Mesothelial cell of epicardium (in vitro differentiated cells): ENCODE measurements at regions not wholly inside any gene's neighbourhood (a gene's known extent, or its start where the extent isn't known, plus 50 kb on each side); places are given as distances from the start of the nearest gene placed in this dataset.
"Not testable (repeated sequence)": the region's sequence is repeated elsewhere in the genome, so short reads cannot be mapped to it uniquely, and the experiment has no call there.

Source experiments
- DNase-seq, 2 experiments: peaks; one replicate each; pipeline ENCODE4 v3.0.0; 2021; ENCODE audit warnings: low spot score in 2 of 2; ENCODE audit not compliant: unreplicated experiment in 2 of 2
- H3K27ac Mint-ChIP-seq: 2 replicates; pipeline ENCODE4 v1.8.0; 2021; ENCODE audit warnings: mixed read lengths
- H3K27me3 Mint-ChIP-seq: 2 replicates; pipeline ENCODE4 v1.8.0; 2021; ENCODE audit warnings: low read depth, mixed read lengths
- H3K36me3 Mint-ChIP-seq: 2 replicates; pipeline ENCODE4 v1.8.0; 2021; ENCODE audit warnings: mixed read lengths
- H3K4me1 Mint-ChIP-seq: 2 replicates; pipeline ENCODE4 v1.8.0; 2021; ENCODE audit warnings: mixed read lengths
- H3K4me3 Mint-ChIP-seq: 2 replicates; pipeline ENCODE4 v1.8.0; 2021; ENCODE audit warnings: mild to moderate bottlenecking, moderate library complexity, mixed read lengths
- H3K9me3 Mint-ChIP-seq: 2 replicates; pipeline ENCODE4 v1.8.0; 2021; ENCODE audit warnings: mixed read lengths
- TF ChIP-seq, protein P1 (sequence below): fragments of 200-600 bp; sonication (generic); IDR thresholded peaks from one replicate; pipeline ENCODE4 v1.5.0; 2021; ENCODE audit warnings: antibody characterized with exemption; ENCODE audit not compliant: unreplicated experiment

DNA sequence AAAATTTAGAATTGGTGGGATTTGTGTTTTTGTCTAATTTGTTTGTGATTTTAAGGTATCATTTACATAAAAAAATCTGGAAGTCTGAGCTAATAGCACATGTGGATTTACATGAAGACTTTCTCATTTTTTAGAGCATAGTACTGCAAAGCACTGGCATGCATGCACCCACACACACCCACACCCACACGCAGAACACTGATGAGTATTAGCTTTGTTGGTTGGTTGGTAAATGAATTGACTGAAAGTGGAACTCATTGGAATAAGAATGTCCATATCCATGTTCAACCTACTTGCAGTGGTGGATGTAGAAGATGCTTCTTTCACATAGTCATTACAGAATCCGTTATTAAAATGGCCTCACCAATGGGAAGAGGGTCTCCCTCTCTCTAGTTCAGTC, 475.8 kb downstream of the PLCL1 start:
- Mint-ChIP-seq H3K9me3 (no peaks in the 10 kb centered on the region), H3K27me3 (peaks cover 33% of the 10 kb centered on the region), H3K36me3 (no peaks in the 10 kb centered on the region), H3K4me3 (no peak overlapping the region), H3K27ac (no peak overlapping the region), H3K4me1 (peaks cover 11% of the 10 kb centered on the region)
- DNase-seq = no peak
- TF ChIP-seq, protein P1, sequence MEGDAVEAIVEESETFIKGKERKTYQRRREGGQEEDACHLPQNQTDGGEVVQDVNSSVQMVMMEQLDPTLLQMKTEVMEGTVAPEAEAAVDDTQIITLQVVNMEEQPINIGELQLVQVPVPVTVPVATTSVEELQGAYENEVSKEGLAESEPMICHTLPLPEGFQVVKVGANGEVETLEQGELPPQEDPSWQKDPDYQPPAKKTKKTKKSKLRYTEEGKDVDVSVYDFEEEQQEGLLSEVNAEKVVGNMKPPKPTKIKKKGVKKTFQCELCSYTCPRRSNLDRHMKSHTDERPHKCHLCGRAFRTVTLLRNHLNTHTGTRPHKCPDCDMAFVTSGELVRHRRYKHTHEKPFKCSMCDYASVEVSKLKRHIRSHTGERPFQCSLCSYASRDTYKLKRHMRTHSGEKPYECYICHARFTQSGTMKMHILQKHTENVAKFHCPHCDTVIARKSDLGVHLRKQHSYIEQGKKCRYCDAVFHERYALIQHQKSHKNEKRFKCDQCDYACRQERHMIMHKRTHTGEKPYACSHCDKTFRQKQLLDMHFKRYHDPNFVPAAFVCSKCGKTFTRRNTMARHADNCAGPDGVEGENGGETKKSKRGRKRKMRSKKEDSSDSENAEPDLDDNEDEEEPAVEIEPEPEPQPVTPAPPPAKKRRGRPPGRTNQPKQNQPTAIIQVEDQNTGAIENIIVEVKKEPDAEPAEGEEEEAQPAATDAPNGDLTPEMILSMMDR = no peak

DNA sequence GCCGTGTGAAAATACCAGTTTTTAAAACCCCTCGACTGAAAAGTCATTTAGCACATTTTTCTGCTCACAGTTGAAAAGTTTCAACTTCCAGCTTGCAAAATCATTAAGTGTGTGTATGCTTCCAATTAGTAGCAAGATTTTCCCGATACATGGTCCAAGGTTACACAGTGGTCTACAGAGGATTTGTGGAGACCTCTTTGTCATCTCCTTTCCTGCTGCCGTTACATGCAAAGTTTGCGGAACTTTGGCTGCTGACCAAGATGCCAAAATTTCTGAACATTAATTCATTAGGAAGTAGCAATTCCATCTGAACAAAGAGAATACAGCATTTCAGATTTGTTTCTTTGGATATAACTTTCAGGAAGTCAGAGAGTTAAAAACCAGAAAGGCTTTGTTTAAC, 474.6 kb downstream of the PLCL1 start:
- Mint-ChIP-seq H3K4me3 (no peak overlapping the region), H3K27ac (no peak overlapping the region), H3K4me1 (peaks cover 12% of the 10 kb centered on the region), H3K36me3 (no peaks in the 10 kb centered on the region), H3K9me3 (no peaks in the 10 kb centered on the region), H3K27me3 (peaks cover 26% of the 10 kb centered on the region)
- TF ChIP-seq, protein P1 = no peak
- DNase-seq = no peak

DNA sequence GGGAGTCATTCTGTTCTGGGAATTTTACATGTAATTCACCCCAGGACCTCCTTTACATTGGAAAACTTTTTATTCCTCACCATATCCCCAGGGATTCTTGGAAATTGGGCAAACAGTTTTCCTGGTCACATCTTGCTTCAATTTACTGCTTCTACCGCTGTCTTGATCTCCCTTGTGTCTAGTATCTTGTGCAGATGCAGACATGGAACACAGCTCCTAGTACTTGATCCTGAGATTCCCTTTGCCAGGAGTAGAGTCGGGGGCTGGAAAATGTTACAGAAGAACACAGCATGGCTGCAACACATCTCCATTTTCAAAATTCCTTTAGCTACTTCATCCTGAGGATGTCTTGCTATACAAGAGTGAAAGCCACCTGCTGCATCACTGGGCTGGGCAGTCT, 472.8 kb downstream of the PLCL1 start:
- Mint-ChIP-seq H3K27ac (no peak overlapping the region), H3K4me1 (peaks cover 26% of the 10 kb centered on the region), H3K9me3 (no peaks in the 10 kb centered on the region), H3K27me3 (peaks cover 14% of the 10 kb centered on the region), H3K4me3 (no peak overlapping the region), H3K36me3 (no peaks in the 10 kb centered on the region)
- DNase-seq = no peak
- TF ChIP-seq, protein P1 = no peak

DNA sequence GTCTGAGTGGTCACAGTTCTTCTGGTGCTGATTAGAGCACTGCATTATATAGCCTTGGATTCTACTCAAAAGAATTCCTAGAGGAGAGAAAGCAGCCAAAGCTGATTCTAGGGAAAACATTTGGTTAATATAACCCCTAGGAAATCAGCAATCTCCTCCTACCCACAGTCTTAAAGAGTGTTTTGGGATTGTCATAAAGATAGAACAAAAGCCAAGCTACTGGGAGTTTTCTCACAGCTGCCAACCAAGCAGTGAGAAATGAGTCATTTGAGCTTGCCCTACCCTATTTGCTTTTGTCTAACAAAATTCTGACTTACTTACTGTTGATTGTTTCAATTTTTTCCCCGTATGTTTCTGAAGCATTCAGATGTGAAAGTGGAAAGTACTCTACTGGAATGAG, 469.3 kb downstream of the PLCL1 start:
- peak overlapping the region; percentile 69 for H3K27ac Mint-ChIP-seq

DNA sequence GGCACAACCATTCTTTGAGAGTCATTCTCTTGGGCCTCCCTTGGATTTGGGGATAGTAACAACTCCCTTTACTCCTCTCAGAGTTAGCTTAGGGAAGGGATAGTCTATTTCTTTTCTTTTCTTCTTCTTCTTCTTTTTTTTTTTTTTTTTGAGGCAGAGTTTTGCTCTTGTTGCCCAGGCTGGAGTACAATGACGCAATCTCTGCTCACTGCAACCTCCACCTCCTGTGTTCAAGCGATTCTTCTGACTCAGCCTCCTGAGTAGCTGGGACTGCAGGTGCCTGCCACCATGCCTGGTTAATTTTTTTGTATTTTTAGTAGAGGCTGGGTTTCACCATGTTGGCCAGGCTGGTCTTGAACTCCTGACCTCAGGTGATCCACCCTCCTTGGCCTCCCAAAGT, 465.8 kb downstream of the PLCL1 start:
- not testable (repeated sequence) for H3K27ac Mint-ChIP-seq, H3K27me3 Mint-ChIP-seq, H3K36me3 Mint-ChIP-seq, H3K4me3 Mint-ChIP-seq, H3K9me3 Mint-ChIP-seq, DNase-seq
- H3K4me1 Mint-ChIP-seq = peaks cover 47% of the 10 kb centered on the region

More for the DNA sequence above, 469.3 kb downstream of the PLCL1 start:
- Mint-ChIP-seq H3K4me1 (peaks cover 20% of the 10 kb centered on the region), H3K36me3 (no peaks in the 10 kb centered on the region), H3K27me3 (peaks cover 7% of the 10 kb centered on the region), H3K4me3 (no peak overlapping the region), H3K9me3 (peaks cover 7% of the 10 kb centered on the region)
- no peak for DNase-seq
- TF ChIP-seq, protein P1 = no peak

DNA sequence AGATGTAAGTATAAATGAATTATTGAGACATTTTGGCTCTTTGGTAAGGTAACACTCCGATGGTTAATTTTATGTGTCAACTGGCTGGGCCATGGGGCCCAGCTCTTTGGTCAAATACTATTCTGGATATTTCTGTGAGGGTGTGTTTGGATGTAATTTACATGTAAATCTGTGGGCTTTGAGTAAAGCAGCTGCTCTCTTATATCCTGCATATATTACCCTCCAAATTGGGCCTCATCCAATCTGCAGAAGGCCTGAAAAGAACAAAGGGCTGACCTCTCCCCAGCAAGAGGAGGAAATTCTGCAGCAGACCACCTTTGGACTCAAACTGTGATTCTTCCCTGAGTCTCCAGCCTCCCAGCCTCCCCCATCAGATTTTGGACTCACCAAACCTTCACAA, 464.1 kb downstream of the PLCL1 start:
- no peak overlapping the region for H3K4me3 Mint-ChIP-seq
- H3K4me1 Mint-ChIP-seq = peaks cover 41% of the 10 kb centered on the region
- no peaks in the 10 kb centered on the region for H3K36me3 Mint-ChIP-seq
- TF ChIP-seq, protein P1 = no peak
- peaks cover 7% of the 10 kb centered on the region for H3K27me3 Mint-ChIP-seq
- peak overlapping the region; percentile 62 for H3K27ac Mint-ChIP-seq
- no peak for DNase-seq
- peaks cover 7% of the 10 kb centered on the region for H3K9me3 Mint-ChIP-seq
